Natural killer cell treated with Interleukin-12 subunit alpha and Interleukin-12 subunit beta and Interleukin-15 and Interleukin-18, amount 100 ng/mL, for 72 hours (primary cell): ENCODE measurements at regions not wholly inside any gene's neighbourhood (a gene's known extent, or its start where the extent isn't known, plus 50 kb on each side); places are given as distances from the start of the nearest gene placed in this dataset.

Experiments used
- ATAC-seq, 2 donors: fragments of 150-1000 bp; cut with Tn5 transposase in 1 of 2; sonication (Bioruptor Pico), chemical (Tn5 transposase) in 1 of 2; 2 replicates each; pipeline ENCODE4 v1.10.0; 2021
- DNase-seq: peaks from one replicate; pipeline ENCODE4 v3.0.0; 2022; ENCODE audit warnings: low spot score
- H3K27ac Mint-ChIP-seq, 2 donors: 1 replicate in 1 of 2; 2 replicates in 1 of 2; pipeline ENCODE4 v1.8.0; 2022; ENCODE audit warnings: mixed read lengths in 2 of 2, mild to moderate bottlenecking in 1 of 2, moderate library complexity in 1 of 2
- H3K27me3 Mint-ChIP-seq, 2 donors: 1 replicate in 1 of 2; 2 replicates in 1 of 2; pipeline ENCODE4 v1.8.0; 2022; ENCODE audit warnings: mixed read lengths in 2 of 2
- H3K36me3 Mint-ChIP-seq: one replicate; pipeline ENCODE4 v1.8.0; 2022; ENCODE audit warnings: mixed read lengths
- H3K4me1 Mint-ChIP-seq, 2 donors: 1 replicate in 1 of 2; 2 replicates in 1 of 2; pipeline ENCODE4 v1.8.0; 2022; ENCODE audit warnings: low read depth in 2 of 2, mixed read lengths in 2 of 2, mild to moderate bottlenecking in 1 of 2
- H3K4me3 Mint-ChIP-seq: one replicate; pipeline ENCODE4 v1.8.0; 2022; ENCODE audit warnings: mixed read lengths
- H3K9me3 Mint-ChIP-seq: 2 replicates; pipeline ENCODE4 v1.8.0; 2022; ENCODE audit warnings: mixed read lengths

- Mint-ChIP-seq H3K27ac (no peak overlapping the region), H3K4me3 (no peak overlapping the region), H3K36me3 (peaks cover 10% of the 10 kb centered on the region), H3K27me3 (no peaks in the 10 kb centered on the region), H3K9me3 (peaks cover 22% of the 10 kb centered on the region), H3K4me1 (no peaks in the 10 kb centered on the region)
- DNase-seq (no peak), ATAC-seq (no peak)
Measured at GRCh38 chr4:178941975-178942374, 1499.7 kb upstream of the AGA start.

DNA sequence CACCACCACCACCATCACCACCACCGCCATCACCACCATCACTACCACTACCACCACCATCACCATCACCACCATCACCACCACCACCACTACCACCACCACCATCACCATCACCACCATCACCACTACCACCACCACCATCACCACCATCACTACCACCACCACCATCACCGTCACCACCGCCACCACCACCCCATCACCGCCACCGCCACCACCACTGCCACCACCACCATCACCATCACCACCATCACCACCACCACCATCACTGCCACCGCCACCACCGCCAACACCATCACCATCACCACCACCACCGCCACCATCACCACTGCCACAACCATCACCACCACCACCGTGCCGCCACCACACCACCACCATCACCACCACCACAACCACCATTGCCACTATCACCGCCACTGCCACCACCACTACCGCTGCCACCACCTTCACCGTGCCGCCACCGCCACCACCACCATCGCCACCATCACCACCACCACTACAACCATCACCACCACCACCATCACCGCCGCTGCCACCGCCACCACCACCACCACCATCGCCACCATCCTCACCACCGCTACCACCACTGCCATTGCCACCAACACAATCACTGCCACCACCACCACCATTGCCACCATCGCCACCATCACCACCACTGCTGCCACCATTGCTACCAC, 1511.3 kb upstream of the AGA start:
- ATAC-seq (no peak), DNase-seq (no peak)
- Mint-ChIP-seq H3K27ac (no peak overlapping the region), H3K4me1 (no peaks in the 10 kb centered on the region), H3K27me3 (no peaks in the 10 kb centered on the region), H3K9me3 (peaks cover 20% of the 10 kb centered on the region), H3K4me3 (no peak overlapping the region), H3K36me3 (peaks cover 14% of the 10 kb centered on the region)

- peaks cover 23% of the 10 kb centered on the region for H3K9me3 Mint-ChIP-seq
- H3K27me3 Mint-ChIP-seq = no peaks in the 10 kb centered on the region
Measured at GRCh38 chr4:178955614-178956013, 1513.4 kb upstream of the AGA start.

GRCh38 chr4:178958725-178959440, 1516.6 kb upstream of the AGA start:
- no peak for DNase-seq
- peaks cover 23% of the 10 kb centered on the region for H3K36me3 Mint-ChIP-seq
- ATAC-seq = no peak
- peaks cover 24% of the 10 kb centered on the region for H3K9me3 Mint-ChIP-seq
- H3K27ac Mint-ChIP-seq = no peak overlapping the region
- no peak overlapping the region for H3K4me3 Mint-ChIP-seq
- H3K27me3 Mint-ChIP-seq = no peaks in the 10 kb centered on the region
- H3K4me1 Mint-ChIP-seq = no peaks in the 10 kb centered on the region

More at GRCh38 chr4:178955614-178956013, 1513.4 kb upstream of the AGA start:
- Mint-ChIP-seq H3K4me3 (no peak overlapping the region), H3K36me3 (peaks cover 23% of the 10 kb centered on the region), H3K27ac (no peak overlapping the region), H3K4me1 (no peaks in the 10 kb centered on the region)
- DNase-seq = no peak
- ATAC-seq = no peak

DNA sequence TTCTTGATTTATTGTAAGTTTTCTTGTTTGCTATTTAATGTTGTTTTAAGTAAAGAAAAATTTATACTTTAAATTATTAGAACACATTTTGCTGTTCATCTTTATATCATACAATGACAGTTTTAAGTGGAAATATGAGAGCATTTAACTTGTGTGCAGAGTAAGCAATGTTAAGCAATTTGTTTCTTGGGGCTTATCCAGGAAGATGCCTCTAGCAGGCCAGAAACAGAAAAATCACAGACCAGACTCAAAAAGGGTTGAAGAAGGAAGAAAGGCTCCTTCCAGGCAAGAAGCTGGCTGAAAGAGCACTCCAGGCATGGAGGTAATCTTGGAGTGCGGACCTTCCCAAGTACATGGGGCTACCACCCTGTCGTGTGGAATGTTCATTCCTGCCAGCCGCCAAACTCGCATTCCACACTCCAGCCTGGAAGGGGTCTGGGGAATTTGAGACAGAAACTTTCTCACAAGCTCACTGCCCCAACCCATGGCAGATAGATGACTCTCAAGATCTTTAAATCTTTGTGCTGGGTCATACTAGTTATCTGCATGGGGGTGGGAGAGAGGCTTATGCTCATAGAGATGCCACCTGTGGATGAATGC, 1521.3 kb upstream of the AGA start:
- no peak overlapping the region for H3K4me3 Mint-ChIP-seq
- peaks cover 22% of the 10 kb centered on the region for H3K9me3 Mint-ChIP-seq
- H3K27ac Mint-ChIP-seq = no peak overlapping the region
- no peaks in the 10 kb centered on the region for H3K27me3 Mint-ChIP-seq
- H3K4me1 Mint-ChIP-seq = no peaks in the 10 kb centered on the region
- peaks cover 13% of the 10 kb centered on the region for H3K36me3 Mint-ChIP-seq
- ATAC-seq = no peak
- DNase-seq = no peak

- H3K27me3 Mint-ChIP-seq = no peaks in the 10 kb centered on the region
- ATAC-seq (no peak), DNase-seq (no peak)
- peaks cover 10% of the 10 kb centered on the region for H3K36me3 Mint-ChIP-seq
- H3K4me1 Mint-ChIP-seq = no peaks in the 10 kb centered on the region
- peaks cover 20% of the 10 kb centered on the region for H3K9me3 Mint-ChIP-seq
- no peak overlapping the region for H3K4me3 Mint-ChIP-seq
- no peak overlapping the region for H3K27ac Mint-ChIP-seq
Measured at GRCh38 chr4:178966644-178967043, 1524.4 kb upstream of the AGA start.

GRCh38 chr4:178970433-178971140, 1528.3 kb upstream of the AGA start:
- no peak for ATAC-seq
- H3K36me3 Mint-ChIP-seq = peaks cover 10% of the 10 kb centered on the region
- no peak for DNase-seq

DNA sequence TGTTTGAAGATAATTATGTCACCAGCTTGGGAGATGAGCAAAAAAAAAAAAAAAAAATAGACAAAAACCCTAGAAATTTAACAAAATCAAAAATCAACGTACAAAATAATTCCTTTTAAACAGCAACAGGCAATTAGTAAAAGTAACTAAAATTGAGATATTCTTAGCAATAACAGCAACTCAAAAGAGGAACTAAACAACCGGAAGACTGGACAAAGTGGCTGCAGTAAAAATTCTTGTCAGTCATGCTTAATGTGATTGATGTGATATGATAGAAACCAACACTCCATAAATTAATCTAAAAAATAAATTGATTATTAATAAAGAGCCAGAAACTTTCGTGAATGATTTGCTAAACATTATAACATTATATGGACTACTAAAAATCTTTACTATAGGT, 1534.6 kb upstream of the AGA start:
- H3K27ac Mint-ChIP-seq = no peak overlapping the region
- DNase-seq = no peak
- no peaks in the 10 kb centered on the region for H3K27me3 Mint-ChIP-seq
- peaks cover 17% of the 10 kb centered on the region for H3K9me3 Mint-ChIP-seq
- no peak overlapping the region for H3K4me3 Mint-ChIP-seq
- no peaks in the 10 kb centered on the region for H3K36me3 Mint-ChIP-seq
- ATAC-seq = no peak
- no peaks in the 10 kb centered on the region for H3K4me1 Mint-ChIP-seq

More at GRCh38 chr4:178970433-178971140, 1528.3 kb upstream of the AGA start:
- Mint-ChIP-seq H3K4me1 (no peaks in the 10 kb centered on the region), H3K4me3 (no peak overlapping the region), H3K9me3 (peaks cover 21% of the 10 kb centered on the region), H3K27me3 (no peaks in the 10 kb centered on the region), H3K27ac (no peak overlapping the region)

DNA sequence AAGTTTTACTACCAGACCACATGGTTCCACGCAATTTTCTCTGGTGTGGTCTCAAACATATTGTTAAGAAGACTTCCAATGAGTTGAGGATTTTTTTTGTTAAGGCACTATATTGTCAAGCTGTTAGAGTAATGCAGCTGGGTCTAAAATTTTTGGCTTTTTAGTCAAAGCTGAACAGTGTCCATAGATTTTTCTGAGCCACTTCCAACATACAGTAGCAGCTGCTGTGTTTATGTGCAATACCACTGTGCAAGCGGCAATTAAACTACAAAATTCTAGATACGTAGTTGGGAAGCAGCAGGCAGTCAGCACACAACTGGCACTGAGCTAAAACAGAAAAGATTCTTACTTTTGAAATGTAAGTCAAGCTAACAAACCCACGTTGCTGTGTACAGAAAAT, 1551.1 kb upstream of the AGA start:
- Mint-ChIP-seq H3K27ac (no peak overlapping the region), H3K36me3 (peaks cover 4% of the 10 kb centered on the region), H3K9me3 (peaks cover 12% of the 10 kb centered on the region), H3K27me3 (no peaks in the 10 kb centered on the region), H3K4me1 (no peaks in the 10 kb centered on the region), H3K4me3 (no peak overlapping the region)
- no peak for DNase-seq
- ATAC-seq = no peak

DNA sequence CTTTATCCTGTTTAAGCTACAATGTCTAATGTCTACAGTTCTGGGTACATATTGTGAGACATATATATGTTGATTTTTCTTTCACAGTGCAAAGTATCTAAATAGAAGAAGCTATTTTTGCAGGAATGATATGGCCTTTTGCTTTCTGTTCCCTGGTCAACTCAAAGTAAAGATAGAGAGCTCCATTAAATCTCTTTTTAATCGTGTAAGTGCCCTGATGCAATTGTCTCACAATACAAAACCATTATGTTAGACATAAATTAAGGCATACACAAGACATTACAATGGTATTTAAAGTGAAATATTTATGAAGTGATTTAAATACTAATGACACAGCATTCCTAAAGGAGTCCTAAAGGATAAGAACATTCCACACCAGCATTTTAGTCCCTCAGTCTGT, 1559.7 kb upstream of the AGA start:
- Mint-ChIP-seq H3K36me3 (no peaks in the 10 kb centered on the region), H3K9me3 (peaks cover 4% of the 10 kb centered on the region), H3K4me1 (no peaks in the 10 kb centered on the region), H3K4me3 (no peak overlapping the region), H3K27ac (no peak overlapping the region), H3K27me3 (no peaks in the 10 kb centered on the region)
- ATAC-seq (no peak), DNase-seq (no peak)

- H3K27me3 Mint-ChIP-seq = no peaks in the 10 kb centered on the region
- no peak overlapping the region for H3K27ac Mint-ChIP-seq
- H3K36me3 Mint-ChIP-seq = no peaks in the 10 kb centered on the region
- H3K4me1 Mint-ChIP-seq = no peaks in the 10 kb centered on the region
- peaks cover 9% of the 10 kb centered on the region for H3K9me3 Mint-ChIP-seq
- DNase-seq (no peak), ATAC-seq (no peak)
- no peak overlapping the region for H3K4me3 Mint-ChIP-seq
Measured at GRCh38 chr4:179007755-179008154, 1565.5 kb upstream of the AGA start.

DNA sequence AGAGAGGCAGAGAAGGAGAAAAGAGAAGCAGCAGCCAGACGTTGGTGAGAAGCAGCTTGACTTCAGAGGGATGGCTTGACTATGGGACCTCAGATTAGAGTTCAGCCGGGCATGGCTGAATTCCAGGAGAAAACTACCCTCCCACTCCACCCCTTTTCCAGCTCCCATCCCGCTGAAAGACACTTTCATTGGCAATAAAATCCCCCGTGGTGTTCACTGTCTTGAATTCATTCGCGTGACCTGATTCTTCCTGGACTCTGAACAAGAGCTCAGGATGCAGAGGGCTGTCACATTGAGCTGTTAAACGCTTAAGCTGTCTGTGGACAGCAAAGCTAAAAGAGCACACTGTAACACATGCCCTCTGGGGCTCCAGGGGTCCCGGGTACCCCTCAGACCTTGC, 1575.3 kb upstream of the AGA start:
- no peak overlapping the region for H3K4me3 Mint-ChIP-seq
- ATAC-seq (no peak), DNase-seq (no peak)
- peaks cover 19% of the 10 kb centered on the region for H3K36me3 Mint-ChIP-seq
- H3K27me3 Mint-ChIP-seq = no peaks in the 10 kb centered on the region
- peaks cover 28% of the 10 kb centered on the region for H3K9me3 Mint-ChIP-seq
- no peaks in the 10 kb centered on the region for H3K4me1 Mint-ChIP-seq
- no peak overlapping the region for H3K27ac Mint-ChIP-seq

DNA sequence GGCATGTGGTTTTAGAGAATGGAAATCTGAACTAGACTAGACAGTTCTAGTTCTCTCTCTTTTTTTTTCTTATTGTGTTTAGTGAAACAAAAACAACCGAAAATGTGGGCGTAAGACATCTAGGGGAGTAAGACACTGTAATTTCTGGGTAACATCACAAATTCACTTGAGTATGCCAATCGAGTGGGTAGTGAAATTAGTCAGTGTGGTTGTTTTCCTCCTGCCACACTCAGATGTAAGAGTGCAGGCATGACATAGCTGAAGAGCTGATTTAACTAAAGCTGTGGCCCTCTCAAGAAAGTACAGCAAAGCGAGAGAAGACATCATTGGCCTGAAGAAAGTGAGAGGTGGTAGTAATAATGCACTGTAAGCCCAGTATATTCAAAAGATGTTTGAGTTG, 1585.3 kb upstream of the AGA start:
- no peak for DNase-seq

GRCh38 chr4:179028321-179028720, 1586.1 kb upstream of the AGA start:
- no peak for ATAC-seq
- Mint-ChIP-seq H3K27ac (no peak overlapping the region), H3K9me3 (peaks cover 37% of the 10 kb centered on the region)

More for the DNA sequence above, 1585.3 kb upstream of the AGA start:
- ATAC-seq = no peak
- H3K4me3 Mint-ChIP-seq = no peak overlapping the region
- no peaks in the 10 kb centered on the region for H3K4me1 Mint-ChIP-seq
- peaks cover 34% of the 10 kb centered on the region for H3K9me3 Mint-ChIP-seq
- H3K27ac Mint-ChIP-seq = no peak overlapping the region
- H3K27me3 Mint-ChIP-seq = no peaks in the 10 kb centered on the region
- H3K36me3 Mint-ChIP-seq = peaks cover 22% of the 10 kb centered on the region

More at GRCh38 chr4:179028321-179028720, 1586.1 kb upstream of the AGA start:
- no peak overlapping the region for H3K4me3 Mint-ChIP-seq
- H3K4me1 Mint-ChIP-seq = no peaks in the 10 kb centered on the region
- H3K27me3 Mint-ChIP-seq = no peaks in the 10 kb centered on the region
- no peak for DNase-seq
- H3K36me3 Mint-ChIP-seq = peaks cover 25% of the 10 kb centered on the region
